Activated CD4-positive, alpha-beta T cell treated with anti-CD3 and anti-CD28 coated beads, Interleukin-2, amount 50 U/mL, for 24 hours (primary cell): ENCODE measurements at regions not wholly inside any gene's neighbourhood (a gene's known extent, or its start where the extent isn't known, plus 50 kb on each side); places are given as distances from the start of the nearest gene placed in this dataset.
"Not testable (repeated sequence)": the region's sequence is repeated elsewhere in the genome, so short reads cannot be mapped to it uniquely, and the experiment has no call there.

Experiments
- DNase-seq, 2 donors: peaks; one replicate each; pipeline ENCODE4 v3.0.0-alpha.2; 2020; ENCODE audit warnings: low read depth in 1 of 2, low spot score in 1 of 2

DNA sequence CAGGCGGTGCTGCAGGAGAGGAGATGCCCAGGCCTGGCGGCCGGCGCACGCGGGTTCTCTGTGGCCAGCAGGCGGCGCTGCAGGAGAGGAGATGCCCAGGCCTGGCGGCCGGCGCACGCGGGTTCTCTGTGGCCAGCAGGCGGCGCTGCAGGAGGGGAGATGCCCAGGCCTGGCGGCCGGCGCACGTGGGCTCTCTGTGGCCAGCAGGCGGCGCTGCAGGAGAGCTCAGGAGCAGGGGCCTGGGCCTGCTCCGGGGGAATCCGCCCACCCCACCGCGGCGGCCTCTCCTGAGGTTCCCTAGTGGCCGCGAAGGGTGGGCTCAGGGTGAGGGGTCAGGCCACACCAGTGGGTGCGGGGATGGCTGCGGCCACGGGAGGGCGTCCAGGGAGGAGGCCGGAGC is 75.9 kb downstream of the OR4F16 start:
- not testable (repeated sequence) for DNase-seq

DNA sequence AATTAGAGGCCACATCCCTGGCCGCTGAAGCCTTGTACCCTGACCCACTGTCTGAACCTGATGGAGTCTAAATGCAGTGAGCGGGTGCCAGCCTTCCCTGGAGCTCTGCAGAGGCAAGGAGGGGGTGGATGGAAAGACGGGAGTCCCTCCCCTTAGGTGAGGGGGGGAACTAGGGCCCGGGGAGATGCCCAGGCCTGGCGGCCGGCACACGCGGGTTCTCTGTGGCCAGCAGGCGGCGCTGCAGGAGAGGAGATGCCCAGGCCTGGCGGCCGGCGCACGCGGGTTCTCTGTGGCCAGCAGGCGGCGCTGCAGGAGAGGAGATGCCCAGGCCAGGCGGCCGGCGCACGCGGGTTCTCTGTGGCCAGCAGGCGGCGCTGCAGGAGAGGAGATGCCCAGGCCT is 77.3 kb downstream of the OR4F16 start:
- DNase-seq = not testable (repeated sequence)

- not testable (repeated sequence) for DNase-seq
Measured at GRCh38 chr1:605279-605678, 81.2 kb downstream of the OR4F16 start.

- DNase-seq = not testable (repeated sequence)
Measured at GRCh38 chr1:588211-588610, 98.2 kb downstream of the OR4F16 start.

- peak; percentile 30 to 60 for DNase-seq
Measured at GRCh38 chr1:585992-586391, 100.5 kb downstream of the OR4F16 start.
